HepG2 (cell line): ENCODE measurements at regions not wholly inside any gene's neighbourhood (a gene's known extent, or its start where the extent isn't known, plus 50 kb on each side); places are given as distances from the start of the nearest gene placed in this dataset.

Source experiments
- KAT8 ChIP-seq: IDR thresholded peaks from 2 replicates; pipeline ENCODE4 v1.6.1; 2016; ENCODE audit warnings: missing genetic modification reagents, missing compliant biosample characterization
- PHB2 ChIP-seq: fragments of 450-650 bp; IDR thresholded peaks from 2 replicates; pipeline ENCODE4 v1.6.1; 2018; ENCODE audit not compliant: partially characterized antibody
- REPIN1 ChIP-seq: sonication (generic); formaldehyde crosslinking; IDR thresholded peaks from 2 replicates; pipeline ENCODE4 v1.8.0; 2022; ENCODE audit warnings: missing genetic modification reagents, low read depth, mild to moderate bottlenecking, borderline replicate concordance
- ZNF564 ChIP-seq: sonication (generic); formaldehyde crosslinking; IDR thresholded peaks from 2 replicates; pipeline ENCODE4 v1.8.1; 2023; ENCODE audit warnings: mild to moderate bottlenecking, missing genetic modification reagents
- ZNF644 ChIP-seq: IDR thresholded peaks from 2 replicates; pipeline ENCODE4 v1.6.1; 2016; ENCODE audit warnings: low read depth
- TF ChIP-seq, protein P1 (sequence below): sonication (generic); formaldehyde crosslinking; IDR thresholded peaks from 2 replicates; pipeline ENCODE4 v1.8.1; 2022; ENCODE audit warnings: mild to moderate bottlenecking, missing genetic modification reagents

DNA sequence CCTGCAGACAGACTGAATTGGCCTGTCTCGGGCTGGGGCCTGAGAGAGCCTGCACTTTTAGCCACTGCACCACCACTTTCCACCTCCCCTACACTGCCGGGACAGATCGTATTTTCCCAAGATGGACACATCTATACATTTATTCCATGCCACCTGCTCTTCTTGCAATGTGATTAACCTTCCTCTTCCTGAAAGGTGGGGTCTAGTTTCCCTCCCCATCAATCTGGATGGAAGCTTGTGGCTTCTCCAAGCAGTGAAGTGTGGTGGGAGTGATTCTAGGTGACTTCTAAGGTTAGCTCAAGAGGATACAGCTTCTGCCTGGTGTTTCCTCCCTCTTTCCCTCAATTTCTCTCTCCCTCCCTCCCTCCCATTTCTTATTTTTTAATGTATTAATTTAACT is 143.7 kb downstream of the GPCPD1 start:
- TF ChIP-seq ZNF644 (CRISPR knock-in tag) (no peak), PHB2 (no peak), REPIN1 (CRISPR knock-in tag) (no peak), ZNF564 (CRISPR knock-in tag) (no peak), KAT8 (CRISPR knock-in tag) (no peak)
- TF ChIP-seq, protein P1, sequence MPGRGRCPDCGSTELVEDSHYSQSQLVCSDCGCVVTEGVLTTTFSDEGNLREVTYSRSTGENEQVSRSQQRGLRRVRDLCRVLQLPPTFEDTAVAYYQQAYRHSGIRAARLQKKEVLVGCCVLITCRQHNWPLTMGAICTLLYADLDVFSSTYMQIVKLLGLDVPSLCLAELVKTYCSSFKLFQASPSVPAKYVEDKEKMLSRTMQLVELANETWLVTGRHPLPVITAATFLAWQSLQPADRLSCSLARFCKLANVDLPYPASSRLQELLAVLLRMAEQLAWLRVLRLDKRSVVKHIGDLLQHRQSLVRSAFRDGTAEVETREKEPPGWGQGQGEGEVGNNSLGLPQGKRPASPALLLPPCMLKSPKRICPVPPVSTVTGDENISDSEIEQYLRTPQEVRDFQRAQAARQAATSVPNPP (CRISPR knock-in tag) = no peak
